Peyer's patch (tissue), 4 donors: ENCODE measurements at regions not wholly inside any gene's neighbourhood (a gene's known extent, or its start where the extent isn't known, plus 50 kb on each side); places are given as distances from the start of the nearest gene placed in this dataset.

Experiments used
- DNase-seq, 3 donors: peaks; one replicate each; pipeline ENCODE4 v3.0.0-alpha.2; 2017 to 2019
- H3K27ac ChIP-seq, 4 donors: fragments of 200-600 bp; sonication (generic); one replicate each; pipeline ENCODE4 v1.5.1; 2016 to 2019
- H3K27me3 ChIP-seq, 2 donors: fragments of 200-600 bp; sonication (generic); one replicate each; pipeline ENCODE4 v1.5.1; 2019
- H3K36me3 ChIP-seq, 3 donors: fragments of 200-600 bp; sonication (generic); one replicate each; pipeline ENCODE4 v1.5.1; 2016 to 2019
- H3K4me1 ChIP-seq, 4 donors: fragments of 200-600 bp; sonication (generic); one replicate each; pipeline ENCODE4 v1.5.1; 2016 to 2019
- H3K4me3 ChIP-seq, 4 donors: fragments of 200-600 bp; sonication (generic); 1 replicate in 3 of 4; 2 replicates in 1 of 4; pipeline ENCODE4 v1.5.1; 2016 to 2019; ENCODE audit warnings: mild to moderate bottlenecking in 1 of 4
- H3K9me3 ChIP-seq, 4 donors: fragments of 200-600 bp; sonication (generic); one replicate each; pipeline ENCODE4 v1.5.1; 2016 to 2019; ENCODE audit warnings: mild to moderate bottlenecking in 1 of 4
- POLR2A ChIP-seq, 2 donors: fragments of 450-650 bp; IDR thresholded peaks; one replicate each; pipeline ENCODE4 v1.5.1; 2017; ENCODE audit warnings: antibody characterized with exemption in 2 of 2, mild to moderate bottlenecking in 2 of 2, moderate library complexity in 2 of 2
- TF ChIP-seq, protein P1 (sequence below), 6 experiments: fragments of 450-650 bp in 4 of 6; fragments of 200-600 bp in 2 of 6; sonication (generic) in 1 of 6; IDR thresholded peaks; one replicate each; pipeline ENCODE4 v1.5.1; 2017 to 2019; ENCODE audit warnings: antibody characterized with exemption in 6 of 6, mild to moderate bottlenecking in 3 of 6, moderate library complexity in 1 of 6

DNA sequence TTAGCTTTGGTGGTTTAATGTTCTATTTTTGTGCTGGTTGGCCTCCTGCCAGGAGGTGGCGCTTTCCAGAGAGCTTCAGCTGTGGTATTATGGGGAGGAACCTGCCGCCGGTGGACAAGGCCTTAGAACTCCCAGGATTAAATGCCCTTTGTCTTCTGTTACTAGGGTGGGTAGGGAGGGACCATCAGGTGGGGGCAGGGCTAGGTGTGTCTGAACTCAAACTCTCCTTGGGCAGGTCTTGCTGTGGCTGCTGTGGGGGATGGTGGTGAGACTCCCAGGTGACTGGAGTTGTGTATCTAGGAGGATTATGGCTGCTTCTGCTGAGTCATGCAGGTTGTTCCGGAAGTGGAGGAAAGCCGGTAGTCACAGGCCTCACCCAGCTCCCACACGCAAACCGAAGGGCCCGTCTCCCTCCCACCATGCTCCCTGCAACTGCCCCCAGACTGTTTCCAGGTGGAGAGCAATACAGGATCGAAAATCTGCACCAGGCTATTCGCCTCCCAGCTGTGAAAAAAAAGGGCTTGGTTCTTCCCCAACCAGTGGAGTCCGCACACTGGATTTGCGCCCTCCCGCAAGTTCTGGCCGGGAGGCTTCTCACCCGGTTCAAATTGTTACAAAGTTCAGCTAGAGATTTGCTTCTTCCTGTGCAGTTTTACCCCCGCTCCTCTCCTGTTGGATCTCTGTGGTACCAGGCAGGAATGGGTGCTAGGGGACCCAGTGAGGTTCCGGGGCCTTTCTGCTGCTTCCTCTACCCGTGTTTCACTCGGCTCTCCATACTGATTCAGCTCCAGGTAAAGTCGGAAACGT lies 220.5 kb downstream of the CENPF start:
- TF ChIP-seq POLR2A (IDR thresholded peaks at IDR 0.05), result no peak
- TF ChIP-seq, protein P1, sequence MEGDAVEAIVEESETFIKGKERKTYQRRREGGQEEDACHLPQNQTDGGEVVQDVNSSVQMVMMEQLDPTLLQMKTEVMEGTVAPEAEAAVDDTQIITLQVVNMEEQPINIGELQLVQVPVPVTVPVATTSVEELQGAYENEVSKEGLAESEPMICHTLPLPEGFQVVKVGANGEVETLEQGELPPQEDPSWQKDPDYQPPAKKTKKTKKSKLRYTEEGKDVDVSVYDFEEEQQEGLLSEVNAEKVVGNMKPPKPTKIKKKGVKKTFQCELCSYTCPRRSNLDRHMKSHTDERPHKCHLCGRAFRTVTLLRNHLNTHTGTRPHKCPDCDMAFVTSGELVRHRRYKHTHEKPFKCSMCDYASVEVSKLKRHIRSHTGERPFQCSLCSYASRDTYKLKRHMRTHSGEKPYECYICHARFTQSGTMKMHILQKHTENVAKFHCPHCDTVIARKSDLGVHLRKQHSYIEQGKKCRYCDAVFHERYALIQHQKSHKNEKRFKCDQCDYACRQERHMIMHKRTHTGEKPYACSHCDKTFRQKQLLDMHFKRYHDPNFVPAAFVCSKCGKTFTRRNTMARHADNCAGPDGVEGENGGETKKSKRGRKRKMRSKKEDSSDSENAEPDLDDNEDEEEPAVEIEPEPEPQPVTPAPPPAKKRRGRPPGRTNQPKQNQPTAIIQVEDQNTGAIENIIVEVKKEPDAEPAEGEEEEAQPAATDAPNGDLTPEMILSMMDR (IDR thresholded peaks at IDR 0.05), result no peak
- H3K9me3 ChIP-seq, result no peaks in the 10 kb centered on the region
- no peak overlapping the region for H3K27ac ChIP-seq
- H3K27me3 ChIP-seq, result no peaks in the 10 kb centered on the region
- H3K36me3 ChIP-seq, result no peaks in the 10 kb centered on the region
- no peak for DNase-seq
- H3K4me1 ChIP-seq, result no peaks in the 10 kb centered on the region
- no peak overlapping the region for H3K4me3 ChIP-seq

DNA sequence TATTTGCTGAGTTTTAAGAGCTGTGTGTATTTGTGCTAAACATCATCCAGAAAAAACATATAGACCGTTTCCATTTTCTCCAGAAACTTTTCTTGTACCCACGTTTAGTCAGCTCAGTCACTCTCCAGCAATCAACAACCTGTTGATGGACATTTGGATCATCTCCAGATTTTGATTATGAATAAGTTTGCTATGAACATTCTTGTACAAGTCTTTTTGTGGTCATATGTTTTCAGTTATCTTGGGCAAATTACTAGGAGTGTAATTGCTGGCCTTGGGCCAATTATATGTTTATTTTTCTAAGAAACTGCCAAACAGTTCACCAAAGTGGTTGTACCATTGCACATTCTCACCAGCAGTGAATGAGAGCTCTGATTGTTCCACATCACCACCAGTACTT lies 221.8 kb downstream of the CENPF start:
- Histone ChIP-seq H3K4me1 (no peaks in the 10 kb centered on the region), H3K36me3 (no peaks in the 10 kb centered on the region), H3K27ac (no peak overlapping the region), H3K9me3 (no peaks in the 10 kb centered on the region), H3K4me3 (no peak overlapping the region), H3K27me3 (no peaks in the 10 kb centered on the region)
- no peak for DNase-seq
- no peak for TF ChIP-seq POLR2A (IDR thresholded peaks at IDR 0.05)
- TF ChIP-seq, protein P1 (IDR thresholded peaks at IDR 0.05), result no peak

DNA sequence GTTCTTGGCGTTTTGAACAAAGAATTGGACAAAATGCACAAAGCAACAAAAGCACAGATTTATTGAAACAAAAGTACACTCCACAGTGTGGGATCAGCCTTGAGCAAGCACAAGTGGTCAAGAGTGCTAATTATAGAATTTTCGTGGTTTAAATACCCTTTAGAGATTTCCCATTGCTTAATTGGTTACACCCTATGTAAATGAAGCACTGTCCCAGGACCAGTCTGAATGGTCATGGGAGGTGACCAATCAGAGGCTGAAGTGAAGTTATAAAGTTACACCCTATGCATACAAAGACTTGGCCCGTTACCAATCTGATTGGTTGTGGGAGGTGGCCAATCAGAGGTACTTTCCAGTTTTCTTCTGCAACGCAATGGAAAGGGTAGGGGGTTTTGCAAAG lies 223.6 kb downstream of the CENPF start:
- Histone ChIP-seq H3K4me3 (no peak overlapping the region), H3K27ac (no peak overlapping the region), H3K27me3 (no peaks in the 10 kb centered on the region), H3K4me1 (no peaks in the 10 kb centered on the region), H3K36me3 (no peaks in the 10 kb centered on the region), H3K9me3 (no peaks in the 10 kb centered on the region)
- TF ChIP-seq, protein P1 (IDR thresholded peaks at IDR 0.05), result no peak
- TF ChIP-seq POLR2A (IDR thresholded peaks at IDR 0.05), result no peak
- DNase-seq, result no peak

DNA sequence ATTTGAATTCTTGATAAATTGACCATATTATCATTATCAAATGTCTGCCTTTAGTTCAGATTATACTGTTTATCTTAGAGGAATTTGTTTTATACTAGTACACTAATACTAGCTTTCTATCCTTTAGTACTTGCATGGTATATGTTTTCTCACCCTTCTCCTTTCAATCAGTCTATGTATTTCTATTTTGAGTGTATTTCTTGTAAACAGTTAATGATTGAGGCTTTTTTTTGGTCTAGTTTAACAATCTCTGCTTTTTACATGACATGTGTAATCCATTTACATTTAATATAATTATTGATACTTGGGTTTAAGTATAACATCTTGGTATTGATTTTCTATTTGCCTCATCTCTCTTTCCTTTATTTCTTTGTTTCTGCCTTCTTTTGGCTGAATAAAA lies 224.9 kb downstream of the CENPF start:
- no peaks in the 10 kb centered on the region for H3K27me3 ChIP-seq
- H3K4me1 ChIP-seq, result no peaks in the 10 kb centered on the region
- no peaks in the 10 kb centered on the region for H3K9me3 ChIP-seq
- TF ChIP-seq, protein P1 (IDR thresholded peaks at IDR 0.05), result no peak
- TF ChIP-seq POLR2A (IDR thresholded peaks at IDR 0.05), result no peak
- H3K27ac ChIP-seq, result no peak overlapping the region
- no peak overlapping the region for H3K4me3 ChIP-seq
- no peak for DNase-seq
- H3K36me3 ChIP-seq, result no peaks in the 10 kb centered on the region

DNA sequence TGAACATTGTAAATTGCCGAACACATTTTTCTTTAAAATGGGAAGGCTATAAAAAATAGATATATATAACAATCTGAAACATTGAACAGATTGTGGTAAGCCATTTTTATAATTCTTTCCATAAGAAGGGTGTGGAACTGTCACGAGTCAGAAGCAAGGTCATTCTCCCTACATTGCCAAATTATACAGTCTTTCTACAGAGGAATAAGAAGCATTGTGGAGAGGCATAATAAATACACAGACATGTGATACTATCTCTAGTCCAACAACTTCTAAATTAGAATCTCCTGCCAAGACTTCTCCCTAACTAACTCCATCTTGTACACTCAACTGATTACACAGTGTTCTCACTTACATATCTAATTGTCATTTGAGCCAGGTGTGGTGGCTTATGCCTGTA lies 227.9 kb downstream of the CENPF start:
- H3K36me3 ChIP-seq, result no peaks in the 10 kb centered on the region
- no peak for DNase-seq
- no peak overlapping the region for H3K27ac ChIP-seq
- H3K4me3 ChIP-seq, result no peak overlapping the region
- no peaks in the 10 kb centered on the region for H3K27me3 ChIP-seq
- no peaks in the 10 kb centered on the region for H3K4me1 ChIP-seq
- TF ChIP-seq POLR2A (IDR thresholded peaks at IDR 0.05), result no peak
- TF ChIP-seq, protein P1 (IDR thresholded peaks at IDR 0.05), result no peak
- no peaks in the 10 kb centered on the region for H3K9me3 ChIP-seq
